Esophagus squamous epithelium (tissue), 4 donors: ENCODE measurements at regions not wholly inside any gene's neighbourhood (a gene's known extent, or its start where the extent isn't known, plus 50 kb on each side); places are given as distances from the start of the nearest gene placed in this dataset.

Experiments used
- CTCF ChIP-seq, 6 experiments: fragments of 450-650 bp in 4 of 6; fragments of 200-600 bp in 2 of 6; sonication (generic) in 2 of 6; IDR thresholded peaks; one replicate each; pipeline ENCODE4 v1.5.1; 2016 to 2019; ENCODE audit warnings: antibody characterized with exemption in 6 of 6, mild to moderate bottlenecking in 4 of 6, moderate library complexity in 4 of 6
- POLR2A ChIP-seq, 4 donors: fragments of 450-650 bp; IDR thresholded peaks; one replicate each; pipeline ENCODE4 v1.6.1; 2017; ENCODE audit warnings: antibody characterized with exemption in 4 of 4, mild to moderate bottlenecking in 4 of 4, moderate library complexity in 3 of 4

DNA sequence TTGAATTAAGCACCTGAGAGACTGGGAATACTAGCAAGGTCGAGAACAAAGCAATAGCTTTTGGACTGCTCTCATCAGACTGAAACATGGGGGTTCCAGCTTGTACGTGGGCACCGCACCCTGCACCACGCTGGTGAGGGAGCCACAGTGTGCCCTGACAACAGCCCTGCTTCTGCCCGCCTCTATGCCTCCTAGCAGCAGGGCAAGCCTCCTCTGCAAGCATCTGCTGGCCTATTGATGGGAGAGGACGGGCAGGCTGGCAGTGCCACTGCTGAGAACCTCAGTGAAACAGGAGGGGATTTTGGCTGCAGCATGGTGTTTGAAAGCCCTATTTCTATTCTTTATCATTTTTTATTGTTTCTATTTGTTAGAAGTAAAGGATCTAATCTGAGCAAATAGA is 146.1 kb upstream of the OTOS start:
- no peak for TF ChIP-seq CTCF (IDR thresholded peaks at IDR 0.05)
- TF ChIP-seq POLR2A (IDR thresholded peaks at IDR 0.05) = no peak
